ENCODE measurements at regions not wholly inside any gene's neighbourhood (a gene's known extent, or its start where the extent isn't known, plus 50 kb on each side); places are given as distances from the start of the nearest gene placed in this dataset.
"Not testable (repeated sequence)": the region's sequence is repeated elsewhere in the genome, so short reads cannot be mapped to it uniquely, and the experiment has no call there.

DNA sequence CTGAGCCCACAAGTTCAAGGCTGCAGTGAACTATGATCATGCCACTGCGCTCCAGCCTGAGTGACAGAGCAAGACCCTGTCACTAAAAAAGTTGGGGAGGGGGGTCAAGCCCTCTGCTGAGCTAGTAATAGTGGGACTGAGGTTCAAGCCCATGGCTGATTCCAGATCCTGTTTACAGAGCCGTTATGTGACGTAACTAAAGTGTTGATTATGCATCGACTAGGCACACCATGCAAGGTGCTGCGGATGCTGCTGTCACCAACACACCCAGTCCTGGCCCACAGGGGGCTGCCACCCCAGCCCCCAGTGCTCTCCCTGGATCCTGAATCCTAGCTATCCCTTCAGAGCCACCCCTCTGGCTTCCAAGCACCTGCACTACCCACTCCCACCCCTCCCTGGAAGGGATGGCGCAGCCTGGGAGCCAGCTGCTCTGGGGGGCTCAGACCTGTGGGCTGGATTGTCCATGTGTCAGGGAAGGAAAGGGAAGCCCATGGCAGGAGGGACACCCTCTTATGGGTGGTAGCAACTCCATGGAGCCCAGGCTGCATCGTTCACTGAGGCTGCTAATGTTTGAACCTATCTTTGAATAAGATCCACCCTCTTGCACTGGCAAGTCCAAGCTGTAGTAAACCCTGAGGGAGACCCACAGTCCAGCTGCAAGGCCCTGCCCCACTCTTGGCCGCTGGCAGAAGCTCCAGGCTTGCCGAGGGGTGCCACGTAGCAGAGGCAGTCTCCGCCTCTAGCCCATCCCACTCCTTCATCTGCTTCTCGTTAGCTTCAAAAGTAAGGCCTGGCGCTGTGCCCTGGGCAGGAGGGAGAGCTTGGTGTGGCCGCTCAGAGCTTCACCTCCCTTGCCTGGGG lies 95.0 kb downstream of the SNX5 start:
- peak; percentile 90 for DNase-seq

DNA sequence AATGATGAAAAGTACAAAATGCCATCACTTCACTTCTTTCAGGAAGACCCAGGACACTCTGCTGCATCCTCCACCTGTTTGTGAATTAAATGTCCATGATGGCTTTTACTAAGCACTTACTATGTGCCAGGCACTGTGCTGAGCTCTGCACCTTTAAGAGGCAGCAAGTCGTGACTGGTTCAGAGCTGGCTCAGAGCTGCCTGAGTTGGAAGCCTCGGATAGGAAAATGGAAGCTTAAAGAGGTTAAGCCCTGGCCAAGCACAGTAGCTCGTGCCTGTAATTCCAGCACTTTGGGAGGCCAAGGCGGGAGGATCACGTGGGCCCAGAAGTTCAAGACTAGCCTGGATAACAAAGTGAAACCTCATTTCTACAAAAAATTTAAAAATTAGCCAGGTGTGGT lies 95.6 kb downstream of the SNX5 start:
- DNase-seq, result no peak

DNA sequence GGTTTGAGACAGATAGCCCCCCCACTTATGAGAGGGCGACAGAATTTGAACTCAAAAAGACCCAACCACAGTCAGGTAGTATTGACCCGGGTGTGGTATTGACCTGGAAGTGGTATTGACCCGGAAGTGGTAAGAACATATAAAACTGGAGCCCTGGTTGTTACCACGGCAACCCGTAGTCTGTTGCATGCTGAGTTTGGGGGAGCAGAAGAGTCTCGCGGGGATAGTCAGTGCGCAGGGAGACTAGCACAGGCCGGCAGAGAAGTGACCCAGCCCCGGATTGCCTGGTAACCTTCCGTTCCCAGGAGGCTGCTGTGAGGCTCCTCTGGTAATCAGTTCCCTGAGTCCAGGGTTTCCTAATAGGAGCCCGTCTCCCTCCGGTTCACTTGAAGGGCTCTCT lies 96.2 kb downstream of the SNX5 start:
- DNase-seq, result no peak

DNA sequence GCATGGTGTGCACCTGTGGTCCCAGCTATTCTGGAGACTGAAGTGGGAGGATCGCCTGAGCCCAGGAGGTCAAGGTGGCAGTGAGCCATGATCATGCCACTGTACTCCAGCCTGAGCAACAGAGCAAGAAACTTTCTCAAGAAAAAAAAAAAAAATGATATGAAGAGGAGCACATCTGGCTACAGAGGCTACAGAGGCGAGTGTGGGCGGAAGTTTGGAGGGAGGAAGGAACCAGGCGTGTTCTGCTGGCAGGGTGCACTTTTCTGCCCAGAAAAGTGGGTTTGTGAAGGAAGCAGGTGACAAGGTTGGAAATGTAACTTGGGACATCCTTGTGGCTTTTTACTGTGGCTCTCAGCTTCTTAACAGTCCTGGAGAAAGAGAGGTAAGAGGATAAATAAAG lies 96.7 kb downstream of the SNX5 start:
- DNase-seq, result no peak

DNA sequence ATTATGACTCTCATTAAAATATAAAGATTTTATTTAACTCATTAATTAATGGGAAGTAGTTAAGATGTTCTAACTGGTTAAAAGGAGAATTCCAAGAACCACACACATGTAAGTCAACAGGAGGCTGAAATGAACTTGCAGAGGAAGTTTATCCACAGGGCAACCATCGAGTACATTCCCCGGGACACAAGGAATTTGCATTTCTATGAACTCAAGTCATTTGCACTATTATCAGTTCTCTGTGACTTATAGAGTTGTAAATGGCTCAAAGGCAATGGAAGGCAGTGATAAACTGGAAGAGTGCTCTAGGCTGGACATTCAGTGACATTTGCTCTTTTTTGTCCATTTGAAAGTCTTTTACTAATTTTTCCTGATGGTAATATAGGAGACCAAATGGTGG lies 97.4 kb downstream of the SNX5 start:
- no peak for DNase-seq

DNA sequence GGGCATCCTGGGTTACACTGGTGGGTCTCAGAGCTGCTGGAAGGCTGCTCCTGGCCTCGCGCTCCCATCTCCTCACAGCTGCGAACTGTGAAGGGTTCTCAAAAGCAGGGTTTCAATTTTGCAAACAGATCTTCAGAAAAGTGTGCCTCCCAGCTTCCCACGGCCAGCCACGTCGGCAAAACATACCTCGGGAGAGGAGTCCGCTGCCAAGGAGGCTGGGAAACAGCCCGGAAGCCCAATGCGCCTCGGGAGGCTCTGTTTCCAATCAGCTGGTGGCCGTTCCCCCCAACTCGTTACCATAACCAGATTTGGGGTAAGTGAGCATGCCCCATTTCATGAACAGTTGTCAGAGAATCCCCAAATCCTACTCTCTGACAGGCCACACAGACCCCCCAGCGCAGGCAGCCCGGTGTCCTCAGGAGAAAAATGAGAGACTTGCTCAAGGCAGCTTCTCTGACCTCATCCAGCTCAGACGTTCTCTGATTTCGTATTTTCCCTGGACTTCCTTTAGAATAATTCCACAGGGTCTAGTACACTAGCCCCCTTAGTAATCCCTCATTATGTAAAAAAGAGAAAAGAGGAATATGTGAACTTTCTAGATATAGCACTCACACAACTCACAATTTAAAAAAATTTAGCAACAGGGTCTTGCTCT lies 98.4 kb downstream of the SNX5 start:
- DNase-seq, result no peak

DNA sequence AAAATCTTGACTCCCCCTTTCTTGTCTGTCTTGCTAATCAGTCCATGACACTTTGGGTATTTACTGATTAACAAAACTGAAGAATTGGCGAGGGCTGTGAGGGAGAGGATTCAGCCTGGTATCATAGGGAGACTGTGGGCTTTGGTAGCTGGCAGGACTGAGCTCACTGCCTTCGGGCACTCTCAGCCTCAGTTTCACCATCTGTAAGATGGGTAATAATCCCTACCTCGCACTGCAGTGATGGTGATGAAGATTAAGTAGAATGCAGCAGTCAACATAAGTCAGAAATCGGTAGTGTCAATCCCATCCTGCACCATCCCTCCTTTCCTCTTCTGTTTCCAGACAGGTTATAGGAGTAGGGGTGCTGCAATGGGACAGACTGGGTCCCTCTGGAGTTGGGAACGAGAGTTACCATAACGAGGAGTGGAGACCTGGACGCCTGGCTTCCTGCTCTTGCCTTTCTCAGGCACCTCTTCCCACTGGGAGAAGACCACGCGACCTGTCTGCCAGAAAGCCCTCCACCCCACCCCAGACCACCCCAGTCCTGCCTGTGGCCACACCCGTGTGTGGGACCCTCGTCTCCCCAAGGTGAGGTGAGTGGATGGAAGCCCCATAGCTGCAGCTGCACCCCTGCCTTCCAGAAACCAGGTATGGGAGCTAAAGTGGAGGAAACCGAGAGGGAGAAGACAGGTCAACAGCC lies 99.1 kb downstream of the SNX5 start:
- DNase-seq, result no peak

DNA sequence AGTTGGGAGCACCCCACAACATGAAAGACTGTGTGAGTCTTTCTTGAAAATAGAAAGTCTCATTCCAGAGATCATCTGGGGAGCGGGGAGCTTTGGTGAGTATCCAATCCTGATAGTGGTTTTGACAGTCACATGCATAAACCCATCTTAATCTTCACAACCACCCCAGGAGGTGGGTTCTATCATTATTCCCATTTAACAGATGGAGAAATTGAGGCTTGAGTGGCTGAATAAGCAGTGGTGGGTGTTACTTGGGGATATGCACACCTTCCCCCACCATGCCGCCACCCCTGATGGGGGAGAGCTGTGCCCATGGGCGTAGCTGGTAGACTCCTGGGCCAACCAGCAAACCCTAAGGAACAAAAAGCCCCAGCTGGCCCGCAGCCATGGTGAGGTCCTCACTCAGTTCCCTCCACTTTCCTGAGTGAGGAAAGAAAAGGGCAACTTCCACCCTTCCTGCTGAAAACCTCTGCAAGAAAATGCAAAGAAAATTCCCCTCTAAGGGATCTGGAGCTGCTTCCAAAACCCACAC lies 99.8 kb downstream of the SNX5 start:
- no peak for DNase-seq

DNA sequence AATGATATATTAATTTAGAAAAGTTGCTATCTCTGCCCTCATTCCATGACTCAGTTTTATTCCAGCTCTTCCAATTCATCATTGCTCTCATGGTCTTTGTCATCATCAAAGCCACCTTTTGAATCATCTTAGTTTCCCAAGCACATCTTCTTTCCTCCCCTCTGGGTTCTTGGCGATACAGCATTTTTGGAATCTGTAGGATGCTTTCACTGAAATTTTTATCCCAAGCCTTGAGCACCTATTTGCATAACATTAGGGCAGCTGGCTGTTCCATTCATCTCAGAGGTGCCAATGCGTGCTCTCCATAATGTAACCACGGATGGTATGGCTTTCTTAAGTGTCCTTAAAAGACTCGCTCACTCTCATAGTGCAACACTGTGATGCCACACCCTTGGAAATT lies 100.4 kb downstream of the SNX5 start:
- no peak for DNase-seq

DNA sequence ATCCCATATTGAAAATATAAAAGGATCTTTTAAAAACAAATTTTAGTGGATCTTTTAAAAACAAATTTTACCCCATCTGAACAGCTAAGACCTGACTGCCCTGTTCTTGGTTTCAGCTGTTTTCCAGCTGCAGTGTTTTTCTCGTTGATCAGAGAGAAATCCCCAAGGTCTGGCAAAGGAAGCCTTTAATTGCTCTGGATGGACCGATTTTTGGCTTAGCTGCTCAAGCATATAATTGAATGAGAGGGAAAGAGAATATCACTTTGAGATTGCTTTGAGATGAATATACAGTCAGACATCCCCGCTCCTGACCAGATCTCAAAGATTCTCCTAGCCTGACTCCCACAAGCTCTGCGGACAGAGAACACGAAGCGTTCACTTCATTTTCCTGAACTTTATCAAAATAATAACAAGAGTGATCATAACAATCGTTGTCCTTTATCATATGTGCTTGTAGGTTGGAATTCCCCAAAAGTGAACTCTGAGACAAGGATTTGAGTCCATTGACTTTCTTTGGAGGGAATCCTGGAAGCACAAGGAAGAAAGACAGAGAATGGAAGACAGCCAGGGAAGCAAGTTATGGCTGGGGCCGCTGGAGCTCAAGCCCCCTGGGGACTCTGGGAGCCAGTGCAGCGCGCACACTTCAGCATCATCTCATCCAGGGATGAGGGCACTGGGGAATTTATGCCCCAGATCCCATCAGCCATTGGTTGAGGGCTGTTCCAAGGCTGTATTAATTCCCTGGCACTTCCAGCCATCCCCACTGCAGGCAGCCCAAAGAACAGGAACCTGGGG lies 101.3 kb downstream of the SNX5 start:
- peak in 1 of 2 donors; percentile 61 for DNase-seq

DNA sequence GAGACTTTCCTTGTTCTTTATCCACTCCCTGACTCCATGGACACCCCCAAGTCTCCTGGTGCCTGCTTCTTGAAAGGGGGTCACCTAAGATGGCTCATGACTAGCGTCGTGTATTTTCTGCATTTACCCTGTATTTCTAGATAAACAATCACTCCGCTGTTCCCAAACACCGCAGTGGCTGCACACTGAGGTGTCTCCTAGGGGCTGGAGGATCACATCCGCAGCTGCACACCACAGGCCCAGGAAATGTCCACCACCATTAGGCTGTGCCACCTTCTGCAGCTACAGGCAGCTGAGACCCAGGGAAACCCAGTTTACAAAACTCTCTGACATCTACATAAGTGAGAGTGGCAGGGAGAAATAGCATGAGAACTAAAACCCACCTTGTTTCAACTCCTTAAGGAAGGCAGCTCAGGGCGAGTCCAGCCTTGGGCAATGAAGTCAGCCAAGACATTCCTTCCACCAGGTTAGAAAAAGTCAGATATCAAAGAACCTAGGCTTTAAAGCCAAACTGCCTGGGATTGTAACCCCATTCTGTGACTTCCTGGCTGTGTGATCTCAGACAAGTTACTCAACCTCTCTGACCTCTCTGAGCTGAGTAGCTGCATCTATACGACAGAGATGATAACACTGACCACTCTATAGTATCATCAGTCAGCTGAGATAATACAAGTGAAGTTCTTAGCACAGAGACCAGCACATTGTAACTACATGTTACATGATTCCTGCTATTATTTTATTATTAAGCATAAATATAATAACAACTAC lies 102.2 kb downstream of the SNX5 start:
- no peak for DNase-seq

DNA sequence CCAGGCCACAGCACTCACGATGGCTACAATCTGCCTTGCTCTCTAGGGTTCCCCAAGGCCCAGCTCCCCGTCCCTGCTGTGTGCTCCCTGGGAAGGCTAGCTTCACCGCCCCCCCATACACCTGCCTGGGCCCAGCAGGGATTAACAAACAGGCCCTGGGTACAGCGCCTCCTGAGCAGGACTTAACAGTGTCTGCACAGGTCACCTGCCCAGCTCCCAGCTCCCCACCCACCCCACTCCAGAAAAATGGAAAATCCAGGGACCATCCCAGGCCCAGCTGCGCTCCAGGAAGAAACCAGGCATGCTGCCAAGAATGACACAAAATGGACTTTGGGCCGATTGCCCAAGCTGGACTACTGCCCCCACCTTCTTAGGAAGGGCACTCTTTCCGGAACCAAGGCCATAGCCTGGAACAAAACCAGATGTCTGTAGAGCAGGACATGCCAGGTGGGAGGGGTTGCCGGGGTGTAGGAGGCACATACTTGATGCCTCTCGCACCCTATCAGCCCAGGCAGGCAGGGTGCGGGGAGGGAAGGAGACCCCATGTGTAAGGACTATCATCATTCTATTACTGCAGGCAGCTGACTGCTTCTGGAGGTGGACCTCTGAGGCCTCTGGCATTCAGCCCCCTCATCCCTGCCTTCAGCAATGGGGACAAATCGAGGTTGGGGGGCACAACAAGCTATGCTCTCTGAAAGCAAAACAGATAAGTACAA lies 104.9 kb downstream of the SNX5 start:
- no peak for DNase-seq

DNA sequence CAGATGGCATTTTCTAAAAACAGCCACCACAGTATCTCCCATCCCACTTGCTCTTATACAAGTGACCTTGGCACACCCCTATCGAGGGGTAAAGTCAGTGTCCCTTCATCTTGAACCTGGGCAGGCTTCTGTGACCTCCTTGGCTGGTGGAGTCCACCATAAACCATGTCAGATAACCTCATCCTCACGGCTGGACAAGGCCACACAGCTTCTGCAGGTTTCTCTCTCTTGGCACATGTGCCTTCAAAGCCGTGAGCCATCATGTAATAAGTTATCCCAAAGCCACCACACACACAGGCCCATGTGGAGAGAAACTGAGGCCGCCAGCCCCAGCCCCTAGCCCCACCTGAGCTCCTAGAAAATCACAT lies 105.4 kb downstream of the SNX5 start:
- no peak for DNase-seq

DNA sequence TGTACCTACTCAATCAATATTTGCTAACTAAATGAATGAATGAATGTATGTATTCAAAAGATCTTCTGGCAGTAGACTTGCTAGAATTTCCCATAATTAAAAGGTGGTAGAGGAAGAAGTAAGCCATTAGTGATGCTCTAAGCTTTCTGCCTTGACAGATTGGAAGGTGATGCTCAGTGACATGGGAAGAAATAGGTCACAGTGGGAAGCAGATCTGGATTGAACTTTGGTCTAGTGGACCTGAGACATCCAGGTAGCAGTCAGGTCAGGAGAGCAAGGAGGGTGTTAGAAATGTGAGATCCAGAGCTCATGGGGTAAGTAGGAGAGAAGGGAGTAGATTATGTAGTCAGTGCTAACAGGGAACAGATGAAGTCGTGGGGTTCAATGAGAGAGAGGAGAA lies 106.4 kb downstream of the SNX5 start:
- no peak for DNase-seq

DNA sequence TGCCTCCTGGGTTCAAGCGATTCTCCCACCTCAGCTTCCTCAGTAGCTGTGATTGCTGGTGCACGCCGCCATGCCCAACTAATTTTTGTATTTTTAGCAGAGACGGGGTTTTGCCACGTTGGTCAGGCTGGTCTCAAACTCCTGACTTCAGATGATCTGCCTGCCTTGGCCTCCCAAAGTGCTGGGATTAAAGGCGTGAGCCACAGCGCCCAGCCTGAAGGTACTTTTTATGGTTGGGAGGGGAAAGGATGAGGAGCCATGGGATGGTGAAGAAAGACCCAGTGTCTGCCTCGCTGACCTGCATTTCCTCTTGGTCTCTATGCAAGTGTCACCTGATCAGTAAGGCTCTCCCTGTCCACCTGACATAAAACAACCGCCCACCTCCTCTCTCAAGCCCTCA lies 107.0 kb downstream of the SNX5 start:
- not testable (repeated sequence) for DNase-seq

DNA sequence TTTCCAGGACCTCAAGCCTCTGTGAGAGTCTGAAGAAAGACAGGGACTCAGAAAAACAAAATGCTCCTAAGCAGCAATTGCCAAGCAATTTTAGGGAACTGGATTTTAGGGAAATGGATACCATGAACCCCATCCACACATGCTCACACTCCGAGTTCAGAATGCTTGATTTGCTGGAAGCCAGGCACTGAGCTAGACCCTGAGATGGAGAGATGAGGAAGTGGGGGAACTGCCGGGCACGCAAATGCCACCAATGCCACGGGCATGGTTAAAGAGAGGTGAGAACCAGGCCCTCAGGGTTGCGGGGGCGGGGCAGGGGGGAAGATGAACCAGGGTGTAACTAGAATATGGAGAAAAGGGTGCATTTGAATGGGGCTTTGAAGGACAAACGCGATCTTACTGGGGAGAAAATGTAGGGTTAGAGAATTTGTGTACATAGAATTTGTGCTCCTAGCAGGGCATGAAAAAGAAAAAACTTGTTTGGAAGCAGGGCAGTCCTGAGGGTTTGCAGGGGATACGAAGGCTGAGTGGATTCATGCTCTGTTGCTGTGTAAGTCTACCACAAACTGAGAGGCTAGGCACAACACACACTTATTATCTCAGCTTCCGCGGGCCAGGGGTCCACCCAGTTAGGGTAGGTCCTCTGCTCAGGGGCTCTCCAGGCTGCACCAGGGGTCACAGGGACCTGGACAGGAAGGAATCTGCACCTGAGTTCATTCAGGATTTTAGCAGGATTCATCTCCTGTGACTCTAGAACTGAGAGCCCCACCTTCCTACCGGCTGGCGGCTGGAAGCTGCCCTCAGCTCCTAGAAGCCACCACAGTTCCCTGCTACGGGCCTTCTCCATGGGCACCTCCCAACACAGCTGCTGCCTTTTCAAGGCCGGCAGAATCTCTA lies 108.0 kb downstream of the SNX5 start:
- no peak for DNase-seq

DNA sequence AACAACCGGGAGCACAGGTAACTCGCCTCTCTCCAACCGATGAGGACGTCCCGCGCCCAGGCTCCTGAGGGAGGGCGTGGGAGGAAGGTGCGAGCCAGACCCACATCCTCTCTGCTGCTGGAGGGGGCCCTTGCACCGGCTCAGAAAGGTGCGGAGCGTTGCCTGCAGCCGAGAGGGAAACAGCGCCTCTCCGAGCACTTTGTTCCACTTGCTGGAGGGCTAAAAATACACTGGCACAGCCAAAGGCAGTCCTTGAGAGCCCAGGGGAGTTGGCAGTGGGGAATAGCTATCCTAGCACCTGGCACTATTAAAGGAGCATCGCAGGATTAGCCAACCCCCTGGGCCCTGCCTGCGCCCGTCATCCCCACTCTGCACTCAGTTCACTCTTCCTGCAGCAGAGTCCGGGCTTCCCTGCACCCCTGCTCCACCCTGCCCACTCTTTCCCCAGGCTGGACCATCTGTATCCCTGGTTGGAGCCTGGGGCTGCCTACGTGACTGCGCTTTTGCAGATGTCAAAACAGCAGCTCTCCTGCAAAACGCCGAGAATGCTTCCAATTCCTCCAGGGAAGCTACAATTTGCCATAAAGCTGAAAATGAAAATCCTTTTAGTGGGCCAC lies 108.9 kb downstream of the SNX5 start:
- DNase-seq, result no peak

DNA sequence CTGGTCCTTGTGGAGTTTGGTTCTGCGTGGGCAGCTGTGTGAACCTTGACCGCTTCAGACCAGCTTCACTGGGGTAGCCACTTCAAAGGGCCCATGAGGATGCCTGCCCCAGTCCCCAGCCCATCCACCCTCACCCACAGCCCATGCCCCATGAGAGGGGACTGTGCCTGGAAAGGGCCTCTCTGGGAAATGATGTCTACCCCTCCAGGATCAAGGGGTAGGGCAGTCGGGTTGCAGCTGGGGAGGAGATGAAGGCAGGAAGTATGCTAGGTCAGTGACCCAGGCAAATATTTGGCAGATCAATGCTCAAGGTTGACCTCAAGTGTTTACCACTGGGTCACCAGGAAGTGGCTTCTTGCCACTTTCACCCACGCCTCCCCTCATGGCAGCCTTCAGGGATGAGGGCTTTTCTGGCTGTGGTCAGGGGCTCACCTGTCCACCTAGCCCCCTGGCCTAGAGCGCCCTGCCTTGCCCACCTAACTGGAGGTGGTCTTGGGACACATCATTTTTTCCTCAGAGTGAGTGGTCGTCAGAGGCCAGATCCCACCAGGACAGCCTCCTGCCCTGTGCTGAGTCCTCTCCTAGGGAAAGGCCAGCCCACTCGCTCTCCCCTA lies 109.5 kb downstream of the SNX5 start:
- no peak for DNase-seq
